HG03025 (cell line): ENCODE measurements at regions not wholly inside any gene's neighbourhood (a gene's known extent, or its start where the extent isn't known, plus 50 kb on each side); places are given as distances from the start of the nearest gene placed in this dataset.

Source experiments
- ATAC-seq: cut with Tn5 transposase; IDR thresholded peaks from one replicate; pipeline ENCODE4 v1.9.1; 2021; ENCODE audit warnings: mild to moderate bottlenecking, moderate library complexity; ENCODE audit not compliant: unreplicated experiment, low FRiP score

- ATAC-seq, result no peak
These were observed 449.3 kb downstream of the SLC4A3 start for GRCh38 chr2:220076734-220077133.

GRCh38 chr2:220077488-220077887 lies 450.1 kb downstream of the SLC4A3 start:
- no peak for ATAC-seq

GRCh38 chr2:220078439-220078838 lies 451.0 kb downstream of the SLC4A3 start:
- no peak for ATAC-seq

- ATAC-seq, result no peak
These were observed 452.2 kb downstream of the SLC4A3 start for GRCh38 chr2:220079595-220079994.

- no peak for ATAC-seq
These were observed 453.7 kb downstream of the SLC4A3 start for GRCh38 chr2:220081171-220081570.

- ATAC-seq, result no peak
These were observed 462.6 kb downstream of the SLC4A3 start for GRCh38 chr2:220090050-220090449.

- no peak for ATAC-seq
These were observed 469.0 kb downstream of the SLC4A3 start for GRCh38 chr2:220096406-220096805.

GRCh38 chr2:220101980-220102379 lies 474.6 kb downstream of the SLC4A3 start:
- ATAC-seq, result no peak

- no peak for ATAC-seq
These were observed 476.2 kb downstream of the SLC4A3 start for GRCh38 chr2:220103596-220103995.

- no peak for ATAC-seq
These were observed 477.5 kb downstream of the SLC4A3 start for GRCh38 chr2:220104871-220105351.

GRCh38 chr2:220106065-220106464 lies 478.6 kb downstream of the SLC4A3 start:
- ATAC-seq, result no peak

GRCh38 chr2:220107380-220107791 lies 480.0 kb downstream of the SLC4A3 start:
- ATAC-seq, result no peak

- no peak for ATAC-seq
These were observed 487.0 kb downstream of the SLC4A3 start for GRCh38 chr2:220114443-220114842.

- ATAC-seq, result no peak
These were observed 489.6 kb downstream of the SLC4A3 start for GRCh38 chr2:220117025-220117424.

GRCh38 chr2:220120041-220120440 lies 492.6 kb downstream of the SLC4A3 start:
- no peak for ATAC-seq

GRCh38 chr2:220123751-220124150 lies 496.3 kb downstream of the SLC4A3 start:
- no peak for ATAC-seq

- ATAC-seq, result no peak
These were observed 498.1 kb downstream of the SLC4A3 start for GRCh38 chr2:220125551-220125950.

GRCh38 chr2:220127311-220127710 lies 499.9 kb downstream of the SLC4A3 start:
- no peak for ATAC-seq

- no peak for ATAC-seq
These were observed 500.4 kb downstream of the SLC4A3 start for GRCh38 chr2:220127876-220128275.

GRCh38 chr2:220129391-220129790 lies 502.0 kb downstream of the SLC4A3 start:
- ATAC-seq, result no peak

GRCh38 chr2:220134756-220135534 lies 507.5 kb downstream of the SLC4A3 start:
- no peak for ATAC-seq

GRCh38 chr2:220143336-220143735 lies 515.9 kb downstream of the SLC4A3 start:
- no peak for ATAC-seq
